ENCODE measurements at regions not wholly inside any gene's neighbourhood (a gene's known extent, or its start where the extent isn't known, plus 50 kb on each side); places are given as distances from the start of the nearest gene placed in this dataset.

- no peak overlapping the region for H4K5ac ChIP-seq (ENCODE audit: insufficient read length, low read depth, low read length)
- no peak overlapping the region for H4K91ac ChIP-seq (replicated peaks; ENCODE audit: insufficient read length, low read length)
- H4K20me1 ChIP-seq (replicated peaks in 1 of 2; ENCODE audit: control insufficient read depth in 1 of 2, insufficient read depth in 2 of 2, low read length in 2 of 2) = no peaks in the 10 kb centered on the region
- no peak overlapping the region for H3K4ac ChIP-seq (replicated peaks; ENCODE audit: insufficient read length, low read depth, low read length)
- no peak overlapping the region for H3K14ac ChIP-seq (ENCODE audit: insufficient read length)
- H2AFZ ChIP-seq (ENCODE audit: low read length) = no peak overlapping the region
- DNase-seq (ENCODE audit: low read depth in 1 of 2, low spot score in 2 of 2) (no peak), FAIRE-seq (no peak)
- no peaks in the 10 kb centered on the region for H3K79me2 ChIP-seq (ENCODE audit: control insufficient read depth in 1 of 2, insufficient read depth in 2 of 2, low read length in 2 of 2)
- no peak overlapping the region for H3K4me2 ChIP-seq (ENCODE audit: insufficient read depth in 1 of 2, low read depth in 2 of 2, low read length in 2 of 2)
- no peaks in the 10 kb centered on the region for H3K79me1 ChIP-seq (ENCODE audit: low read depth, low read length)
- no peaks in the 10 kb centered on the region for H3K4me1 ChIP-seq (replicated peaks in 1 of 4; ENCODE audit: control insufficient read depth in 3 of 4, insufficient read depth in 4 of 4, low read length in 3 of 4)
- H2AK5ac ChIP-seq (ENCODE audit: low read depth, low read length) = no peak overlapping the region
- POLR2A ChIA-PET (ENCODE audit: partially characterized antibody) = no interaction called here
- H3K9me3 ChIP-seq (ENCODE audit: insufficient read depth in 2 of 2, low read depth in 1 of 2, low read length in 1 of 2) = no peaks in the 10 kb centered on the region; a peak in 1 of 4 replicates
- H3K23me2 ChIP-seq (ENCODE audit: low read depth, low read length) = no peaks in the 10 kb centered on the region
- H2BK12ac ChIP-seq (ENCODE audit: low read depth, low read length) = no peak overlapping the region
- H2BK20ac ChIP-seq (ENCODE audit: low read length) = no peak overlapping the region
- no peak overlapping the region for H3K4me3 ChIP-seq (ENCODE audit: extremely low read depth in 1 of 4, insufficient read depth in 2 of 4, low read depth in 3 of 4, low read length in 4 of 4)
- no peak overlapping the region for H2BK5ac ChIP-seq (ENCODE audit: low read depth, low read length)
- H3K36me3 ChIP-seq (ENCODE audit: control insufficient read depth in 2 of 4, insufficient read depth in 4 of 4, low read length in 3 of 4) = no peaks in the 10 kb centered on the region
- 76% methylated on average over 3 of the region's 3 CpGs; no CpG with 5 or more reads in 1 of the 2 experiments for WGBS, 2 experiments (ENCODE audit: extremely low coverage in 1 of 2, insufficient coverage in 1 of 2, insufficient read length in 1 of 2, insufficient replicate concordance in 2 of 2, low coverage in 1 of 2, low lambda C conversion rate in 2 of 2, missing lambda C conversion rate in 1 of 2)
- H3K18ac ChIP-seq (ENCODE audit: extremely low read depth, low read length) = no peak overlapping the region
- no peak overlapping the region for H2BK120ac ChIP-seq (replicated peaks; ENCODE audit: low read depth, low read length)
- H3K23ac ChIP-seq (ENCODE audit: insufficient read length) = no peak overlapping the region
- CTCF ChIA-PET (ENCODE audit: partially characterized antibody) = interaction anchor here (1.1 kb wide), 1 partner anchor 18 kb away, joined by 3 read pairs; no protein-coding TSS in a partner anchor
- H2BK15ac ChIP-seq (ENCODE audit: low read length) = no peak overlapping the region
- no peaks in the 10 kb centered on the region for H3K27me3 ChIP-seq (replicated peaks in 1 of 4; ENCODE audit: control insufficient read depth in 3 of 4, extremely low read depth in 1 of 4, insufficient read depth in 3 of 4, low read length in 3 of 4)
- no peak overlapping the region for H3K56ac ChIP-seq (replicated peaks; ENCODE audit: insufficient read length, low read depth, low read length)
- H4K8ac ChIP-seq (ENCODE audit: extremely low read depth, insufficient read depth, low read length) = no peak overlapping the region
- no peak overlapping the region for H3K27ac ChIP-seq (ENCODE audit: low read depth, low read length)
- no peak overlapping the region for H3K9ac ChIP-seq (replicated peaks in 1 of 4; ENCODE audit: extremely low read depth in 1 of 4, low read depth in 3 of 4, low read length in 3 of 4)
- TF ChIP-seq CTCF (IDR thresholded peaks at IDR 0.05; ENCODE audit: control extremely low read depth in 1 of 3, insufficient read depth in 1 of 3, low read depth in 1 of 3, low read length in 3 of 3) = no peak
- TF ChIP-seq ZNF274 (IDR thresholded peaks at IDR 0.05; ENCODE audit: borderline replicate concordance, extremely low read depth, low read length) = no peak
- TF ChIP-seq TCF12 (IDR thresholded peaks at IDR 0.05; ENCODE audit: low read depth, low read length) = no peak
- TF ChIP-seq CBX5 (IDR thresholded peaks at IDR 0.05; ENCODE audit: low read depth, low read length) = no peak
- TF ChIP-seq JUN (IDR thresholded peaks at IDR 0.05; ENCODE audit: low read depth, low read length) = no peak
- TF ChIP-seq GTF2F1 (IDR thresholded peaks at IDR 0.05; ENCODE audit: borderline replicate concordance, low read depth, low read length) = no peak
- TF ChIP-seq MAX (IDR thresholded peaks at IDR 0.05) = no peak
- no peak for TF ChIP-seq JUND (IDR thresholded peaks at IDR 0.05; ENCODE audit: low read length)
- no peak for TF ChIP-seq CEBPB (IDR thresholded peaks at IDR 0.05; ENCODE audit: low read depth, low read length)
- no peak for TF ChIP-seq NANOG (IDR thresholded peaks at IDR 0.05; ENCODE audit: insufficient read depth, low read depth, low read length, poor library complexity, severe bottlenecking)
These were observed 183.6 kb upstream of the DGKB start for GRCh38 chr7:15086131-15086611.
